CD4-positive, CD25-positive, alpha-beta regulatory T cell (primary cell): ENCODE measurements at regions not wholly inside any gene's neighbourhood (a gene's known extent, or its start where the extent isn't known, plus 50 kb on each side); places are given as distances from the start of the nearest gene placed in this dataset.

Source experiments
- ATAC-seq, 2 donors: fragments of 150-1000 bp; cut with Tn5 transposase; one replicate each; pipeline ENCODE4 v1.10.0; 2021; ENCODE audit warnings: low read depth in 2 of 2, moderate number of reproducible peaks in 2 of 2, moderate library complexity in 1 of 2
- DNase-seq, 3 donors: peaks; one replicate each; pipeline versions ENCODE4 v3.0.0 to v3.0.0-alpha.2; 2012 to 2022; ENCODE audit warnings: mixed read lengths in 1 of 3
- H3K27ac ChIP-seq: one replicate; pipeline ENCODE4 v1.7.0; 2013; ENCODE audit warnings: mild to moderate bottlenecking, low read length; ENCODE audit not compliant: insufficient read depth, poor library complexity, severe bottlenecking
- H3K27me3 ChIP-seq: one replicate; pipeline ENCODE4 v1.7.0; 2013; ENCODE audit warnings: low read length; ENCODE audit not compliant: control insufficient read depth, insufficient read depth
- H3K36me3 ChIP-seq: one replicate; pipeline ENCODE4 v1.7.0; 2013; ENCODE audit warnings: mild to moderate bottlenecking, low read length, moderate library complexity; ENCODE audit not compliant: control insufficient read depth, insufficient read depth
- H3K4me1 ChIP-seq: 2 replicates; pipeline ENCODE4 v1.7.0; 2013; ENCODE audit warnings: mild to moderate bottlenecking, low read length; ENCODE audit not compliant: insufficient read depth, control insufficient read depth, poor library complexity, severe bottlenecking
- H3K4me3 ChIP-seq: one replicate; pipeline ENCODE4 v1.7.0; 2013; ENCODE audit warnings: low read depth, mild to moderate bottlenecking, low read length, moderate library complexity
- H3K9me3 ChIP-seq, 2 experiments: 1 replicate in 1 of 2; 2 replicates in 1 of 2; pipeline ENCODE4 v1.7.0; 2013; ENCODE audit warnings: low read length in 2 of 2, mild to moderate bottlenecking in 1 of 2, moderate library complexity in 1 of 2; ENCODE audit not compliant: control insufficient read depth in 2 of 2
- H3K27ac Mint-ChIP-seq, 3 donors: one replicate each; pipeline ENCODE4 v1.8.0; 2020 to 2022; ENCODE audit warnings: mild to moderate bottlenecking in 3 of 3, mixed read lengths in 3 of 3, moderate library complexity in 2 of 3
- H3K27me3 Mint-ChIP-seq: one replicate; pipeline ENCODE4 v1.8.0; 2022; ENCODE audit warnings: mild to moderate bottlenecking, mixed read lengths
- H3K36me3 Mint-ChIP-seq: one replicate; pipeline ENCODE4 v1.8.0; 2020; ENCODE audit warnings: mixed read lengths
- H3K4me1 Mint-ChIP-seq, 4 donors: one replicate each; pipeline ENCODE4 v1.8.0; 2020 to 2022; ENCODE audit warnings: mixed read lengths in 4 of 4, mild to moderate bottlenecking in 1 of 4
- H3K4me3 Mint-ChIP-seq, 4 donors: one replicate each; pipeline ENCODE4 v1.8.0; 2020 to 2022; ENCODE audit warnings: mild to moderate bottlenecking in 4 of 4, mixed read lengths in 4 of 4, moderate library complexity in 3 of 4
- H3K9me3 Mint-ChIP-seq, 7 donors: one replicate each; pipeline ENCODE4 v1.8.0; 2020 to 2022; ENCODE audit warnings: mixed read lengths in 7 of 7, mild to moderate bottlenecking in 3 of 7, moderate library complexity in 2 of 7

GRCh38 chr3:13766128-13766527 is 113.7 kb downstream of the WNT7A start:
- peaks cover 0 to 11% (median 0%) of the 10 kb centered on the region in 4 donors for H3K4me1 Mint-ChIP-seq
- H3K9me3 ChIP-seq: no peaks in the 10 kb centered on the region
- ATAC-seq (no peak), DNase-seq (no peak)
- H3K27ac ChIP-seq: no peak overlapping the region
- peaks cover 2 to 7% (median 4%) of the 10 kb centered on the region in 7 donors for H3K9me3 Mint-ChIP-seq
- peaks cover 2% of the 10 kb centered on the region for H3K27me3 ChIP-seq
- no peak overlapping the region for H3K4me3 Mint-ChIP-seq
- H3K36me3 ChIP-seq: no peaks in the 10 kb centered on the region
- H3K27me3 Mint-ChIP-seq: peaks cover 11% of the 10 kb centered on the region
- H3K27ac Mint-ChIP-seq: no peak overlapping the region
- no peak overlapping the region for H3K4me3 ChIP-seq
- no peaks in the 10 kb centered on the region for H3K4me1 ChIP-seq
- H3K36me3 Mint-ChIP-seq: no peaks in the 10 kb centered on the region

GRCh38 chr3:13764161-13764560 is 115.7 kb downstream of the WNT7A start:
- no peak for ATAC-seq
- no peaks in the 10 kb centered on the region for H3K36me3 Mint-ChIP-seq
- Histone ChIP-seq H3K9me3 (no peaks in the 10 kb centered on the region), H3K27me3 (peaks cover 2% of the 10 kb centered on the region), H3K4me3 (no peak overlapping the region), H3K36me3 (no peaks in the 10 kb centered on the region), H3K4me1 (no peaks in the 10 kb centered on the region), H3K27ac (no peak overlapping the region)
- no peaks in the 10 kb centered on the region for H3K4me1 Mint-ChIP-seq
- H3K4me3 Mint-ChIP-seq: no peak overlapping the region
- peaks cover 14% of the 10 kb centered on the region for H3K27me3 Mint-ChIP-seq
- H3K9me3 Mint-ChIP-seq: peaks cover 3 to 7% (median 5%) of the 10 kb centered on the region in 7 donors
- no peak for DNase-seq
- H3K27ac Mint-ChIP-seq: no peak overlapping the region

- Mint-ChIP-seq H3K27me3 (peaks cover 21% of the 10 kb centered on the region), H3K4me3 (no peak overlapping the region), H3K36me3 (no peaks in the 10 kb centered on the region), H3K9me3 (peaks cover 4 to 8% (median 6%) of the 10 kb centered on the region in 7 donors), H3K4me1 (no peaks in the 10 kb centered on the region), H3K27ac (no peak overlapping the region)
- DNase-seq: no peak
- no peaks in the 10 kb centered on the region for H3K9me3 ChIP-seq
- H3K4me3 ChIP-seq: no peak overlapping the region
- ATAC-seq: no peak
- H3K27me3 ChIP-seq: peaks cover 6% of the 10 kb centered on the region
- no peak overlapping the region for H3K27ac ChIP-seq
- no peaks in the 10 kb centered on the region for H3K36me3 ChIP-seq
- no peaks in the 10 kb centered on the region for H3K4me1 ChIP-seq
These were observed 117.0 kb downstream of the WNT7A start for GRCh38 chr3:13762906-13763305.

GRCh38 chr3:13750731-13751130 is 129.1 kb downstream of the WNT7A start:
- Mint-ChIP-seq H3K9me3 (peaks cover 0 to 11% (median 2%) of the 10 kb centered on the region in 7 donors), H3K4me1 (no peaks in the 10 kb centered on the region), H3K4me3 (no peak overlapping the region), H3K36me3 (no peaks in the 10 kb centered on the region), H3K27me3 (peaks cover 4% of the 10 kb centered on the region), H3K27ac (no peak overlapping the region)
- peaks cover 0 to 2% of the 10 kb centered on the region in 2 experiments for H3K9me3 ChIP-seq
- ATAC-seq (no peak), DNase-seq (no peak)
- H3K36me3 ChIP-seq: no peaks in the 10 kb centered on the region
- H3K4me3 ChIP-seq: no peak overlapping the region
- peaks cover 2% of the 10 kb centered on the region for H3K27me3 ChIP-seq
- H3K27ac ChIP-seq: no peak overlapping the region
- H3K4me1 ChIP-seq: no peaks in the 10 kb centered on the region

GRCh38 chr3:13750215-13750614 is 129.7 kb downstream of the WNT7A start:
- H3K36me3 Mint-ChIP-seq: no peaks in the 10 kb centered on the region

GRCh38 chr3:13749063-13749764 is 130.7 kb downstream of the WNT7A start:
- H3K27me3 ChIP-seq: no peaks in the 10 kb centered on the region
- no peak overlapping the region for H3K4me3 ChIP-seq
- no peak for ATAC-seq
- Mint-ChIP-seq H3K4me3 (no peak overlapping the region), H3K27ac (peak overlapping the region in 1 of 3 donors; percentile 27), H3K36me3 (no peaks in the 10 kb centered on the region), H3K4me1 (no peaks in the 10 kb centered on the region), H3K27me3 (peaks cover 4% of the 10 kb centered on the region), H3K9me3 (peaks cover 0 to 2% (median 0%) of the 10 kb centered on the region in 7 donors)
- no peaks in the 10 kb centered on the region for H3K36me3 ChIP-seq
- no peak for DNase-seq
- H3K27ac ChIP-seq: no peak overlapping the region
- H3K4me1 ChIP-seq: no peaks in the 10 kb centered on the region
- no peaks in the 10 kb centered on the region for H3K9me3 ChIP-seq

More at GRCh38 chr3:13750215-13750614, 129.7 kb downstream of the WNT7A start:
- H3K4me1 ChIP-seq: no peaks in the 10 kb centered on the region
- H3K9me3 ChIP-seq: peaks cover 0 to 2% of the 10 kb centered on the region in 2 experiments
- peaks cover 0 to 7% (median 2%) of the 10 kb centered on the region in 7 donors for H3K9me3 Mint-ChIP-seq
- H3K27ac Mint-ChIP-seq: no peak overlapping the region
- H3K4me3 Mint-ChIP-seq: no peak overlapping the region
- no peak overlapping the region for H3K4me3 ChIP-seq
- H3K36me3 ChIP-seq: no peaks in the 10 kb centered on the region
- H3K27me3 Mint-ChIP-seq: peaks cover 4% of the 10 kb centered on the region
- peaks cover 2% of the 10 kb centered on the region for H3K27me3 ChIP-seq
- ATAC-seq: no peak
- DNase-seq: no peak
- H3K27ac ChIP-seq: no peak overlapping the region
- H3K4me1 Mint-ChIP-seq: no peaks in the 10 kb centered on the region

- Histone ChIP-seq H3K36me3 (no peaks in the 10 kb centered on the region), H3K9me3 (no peaks in the 10 kb centered on the region), H3K27me3 (no peaks in the 10 kb centered on the region), H3K4me3 (no peak overlapping the region), H3K4me1 (no peaks in the 10 kb centered on the region), H3K27ac (no peak overlapping the region)
- Mint-ChIP-seq H3K27ac (no peak overlapping the region), H3K4me3 (no peak overlapping the region), H3K9me3 (peaks cover 0 to 3% (median 0%) of the 10 kb centered on the region in 7 donors), H3K27me3 (peaks cover 4% of the 10 kb centered on the region), H3K4me1 (no peaks in the 10 kb centered on the region), H3K36me3 (no peaks in the 10 kb centered on the region)
- no peak for DNase-seq
- no peak for ATAC-seq
These were observed 131.5 kb downstream of the WNT7A start for GRCh38 chr3:13748276-13748879.

- H3K4me1 Mint-ChIP-seq: no peaks in the 10 kb centered on the region
- Histone ChIP-seq H3K27me3 (no peaks in the 10 kb centered on the region), H3K4me1 (no peaks in the 10 kb centered on the region), H3K36me3 (no peaks in the 10 kb centered on the region), H3K27ac (no peak overlapping the region), H3K9me3 (no peaks in the 10 kb centered on the region), H3K4me3 (no peak overlapping the region)
- no peak overlapping the region for H3K4me3 Mint-ChIP-seq
- H3K9me3 Mint-ChIP-seq: peaks cover 0 to 3% (median 0%) of the 10 kb centered on the region in 7 donors
- no peaks in the 10 kb centered on the region for H3K36me3 Mint-ChIP-seq
- no peak overlapping the region for H3K27ac Mint-ChIP-seq
- ATAC-seq (no peak), DNase-seq (no peak)
- peaks cover 4% of the 10 kb centered on the region for H3K27me3 Mint-ChIP-seq
These were observed 132.2 kb downstream of the WNT7A start for GRCh38 chr3:13747627-13748026.
